ENCODE measurements at regions not wholly inside any gene's neighbourhood (a gene's known extent, or its start where the extent isn't known, plus 50 kb on each side); places are given as distances from the start of the nearest gene placed in this dataset.

- no peak for TF ChIP-seq CTCF (IDR thresholded peaks at IDR 0.05; ENCODE audit: insufficient read depth, low read length, poor library complexity, severe bottlenecking)
- TF ChIP-seq EZH2phosphoT487 (conservative IDR thresholded peaks at IDR 0.05; ENCODE audit: low read length), result no peak
These were observed 631.8 kb downstream of the CETN3 start for GRCh38 chr5:89777758-89778157.

Measured in SU-DHL-6 (cell line).